ENCODE measurements at regions not wholly inside any gene's neighbourhood (a gene's known extent, or its start where the extent isn't known, plus 50 kb on each side); places are given as distances from the start of the nearest gene placed in this dataset.

DNA sequence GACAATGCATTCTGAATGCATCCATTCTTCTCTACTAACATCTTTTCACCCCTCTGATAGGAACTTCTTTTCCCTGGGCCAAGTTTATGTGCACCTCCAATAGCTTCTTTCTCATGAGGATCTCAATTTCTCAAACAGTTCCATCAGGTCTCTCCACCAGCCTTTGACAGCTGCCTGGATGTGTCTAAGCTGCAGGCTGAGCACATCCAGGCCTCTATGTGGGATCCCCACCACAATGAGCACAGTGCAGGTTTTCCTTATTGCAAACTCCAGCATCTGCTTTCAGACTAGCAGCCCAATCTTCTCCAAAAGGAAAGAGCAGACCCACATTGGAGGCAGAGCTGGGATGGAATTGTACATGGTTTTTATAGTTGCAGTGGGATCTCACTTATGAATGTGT, 145.3 kb upstream of the TBX20 start:
- no peak for TF ChIP-seq CTCF (IDR thresholded peaks at IDR 0.05)
- TF ChIP-seq EZH2 (IDR thresholded peaks at IDR 0.05), result no peak

Measured in neural progenitor cell (in vitro differentiated cells).